GM21447 (cell line): ENCODE measurements at regions not wholly inside any gene's neighbourhood (a gene's known extent, or its start where the extent isn't known, plus 50 kb on each side); places are given as distances from the start of the nearest gene placed in this dataset.
"Not testable (repeated sequence)": the region's sequence is repeated elsewhere in the genome, so short reads cannot be mapped to it uniquely, and the experiment has no call there.

Experiments
- ATAC-seq: cut with Tn5 transposase; IDR thresholded peaks from one replicate; pipeline ENCODE4 v1.9.1; 2021; ENCODE audit not compliant: unreplicated experiment

GRCh38 chr10:21157664-21158063 lies 260.6 kb upstream of the NEBL start:
- ATAC-seq, result no peak

- ATAC-seq, result no peak
Measured at GRCh38 chr10:21150166-21150565, 253.1 kb upstream of the NEBL start.

GRCh38 chr10:21146436-21146789 lies 249.3 kb upstream of the NEBL start:
- no peak for ATAC-seq

- no peak for ATAC-seq
Measured at GRCh38 chr10:21145751-21146435, 248.8 kb upstream of the NEBL start.

GRCh38 chr10:21144047-21144446 lies 246.9 kb upstream of the NEBL start:
- no peak for ATAC-seq

- no peak for ATAC-seq
Measured at GRCh38 chr10:21141946-21142492, 244.9 kb upstream of the NEBL start.

- no peak for ATAC-seq
Measured at GRCh38 chr10:21138769-21139340, 241.7 kb upstream of the NEBL start.

- ATAC-seq, result no peak
Measured at GRCh38 chr10:21135023-21135931, 238.2 kb upstream of the NEBL start.

- ATAC-seq, result no peak
Measured at GRCh38 chr10:21134645-21135022, 237.5 kb upstream of the NEBL start.

- no peak for ATAC-seq
Measured at GRCh38 chr10:21130683-21131442, 233.8 kb upstream of the NEBL start.

- no peak for ATAC-seq
Measured at GRCh38 chr10:21130108-21130507, 233.0 kb upstream of the NEBL start.

GRCh38 chr10:21125471-21126228 lies 228.5 kb upstream of the NEBL start:
- ATAC-seq, result no peak

GRCh38 chr10:21122907-21123306 lies 225.8 kb upstream of the NEBL start:
- ATAC-seq, result no peak

GRCh38 chr10:21121822-21122221 lies 224.7 kb upstream of the NEBL start:
- ATAC-seq, result not testable (repeated sequence)

GRCh38 chr10:21114683-21115082 lies 217.6 kb upstream of the NEBL start:
- no peak for ATAC-seq

- ATAC-seq, result no peak
Measured at GRCh38 chr10:21110358-21110757, 213.2 kb upstream of the NEBL start.

- not testable (repeated sequence) for ATAC-seq
Measured at GRCh38 chr10:21106931-21107330, 209.8 kb upstream of the NEBL start.

- ATAC-seq, result not testable (repeated sequence)
Measured at GRCh38 chr10:21105331-21105730, 208.2 kb upstream of the NEBL start.

- no peak for ATAC-seq
Measured at GRCh38 chr10:21100871-21101514, 203.9 kb upstream of the NEBL start.

- no peak for ATAC-seq
Measured at GRCh38 chr10:21100190-21100589, 203.1 kb upstream of the NEBL start.
